HG03565 (cell line): ENCODE measurements at regions not wholly inside any gene's neighbourhood (a gene's known extent, or its start where the extent isn't known, plus 50 kb on each side); places are given as distances from the start of the nearest gene placed in this dataset.

Source experiments
- ATAC-seq: cut with Tn5 transposase; IDR thresholded peaks from one replicate; pipeline ENCODE4 v1.9.1; 2021; ENCODE audit warnings: mild to moderate bottlenecking, moderate library complexity; ENCODE audit not compliant: unreplicated experiment

- no peak for ATAC-seq
These were observed 210.2 kb upstream of the PUM3 start for GRCh38 chr9:3054017-3054586.

GRCh38 chr9:3049636-3050035, 205.7 kb upstream of the PUM3 start:
- no peak for ATAC-seq

- no peak for ATAC-seq
These were observed 204.0 kb upstream of the PUM3 start for GRCh38 chr9:3047912-3048311.

GRCh38 chr9:3045153-3045552, 201.3 kb upstream of the PUM3 start:
- no peak for ATAC-seq

- ATAC-seq = no peak
These were observed 199.5 kb upstream of the PUM3 start for GRCh38 chr9:3043369-3043768.

GRCh38 chr9:3040761-3041160, 196.9 kb upstream of the PUM3 start:
- no peak for ATAC-seq

- no peak for ATAC-seq
These were observed 192.4 kb upstream of the PUM3 start for GRCh38 chr9:3036333-3036700.

- no peak for ATAC-seq
These were observed 191.9 kb upstream of the PUM3 start for GRCh38 chr9:3035579-3036332.

GRCh38 chr9:3032898-3033297, 189.0 kb upstream of the PUM3 start:
- ATAC-seq = peak; percentile 89

- ATAC-seq = no peak
These were observed 184.6 kb upstream of the PUM3 start for GRCh38 chr9:3028535-3028934.

- ATAC-seq = no peak
These were observed 183.3 kb upstream of the PUM3 start for GRCh38 chr9:3027210-3027609.

- no peak for ATAC-seq
These were observed 179.6 kb upstream of the PUM3 start for GRCh38 chr9:3023449-3023848.

GRCh38 chr9:3018691-3019230, 174.9 kb upstream of the PUM3 start:
- ATAC-seq = no peak

GRCh38 chr9:3018071-3018470, 174.2 kb upstream of the PUM3 start:
- no peak for ATAC-seq

- no peak for ATAC-seq
These were observed 170.3 kb upstream of the PUM3 start for GRCh38 chr9:3014178-3014577.

GRCh38 chr9:3012842-3013241, 168.9 kb upstream of the PUM3 start:
- no peak for ATAC-seq

- ATAC-seq = no peak
These were observed 168.3 kb upstream of the PUM3 start for GRCh38 chr9:3012245-3012644.

- no peak for ATAC-seq
These were observed 164.2 kb upstream of the PUM3 start for GRCh38 chr9:3008091-3008490.

- ATAC-seq = no peak
These were observed 163.4 kb upstream of the PUM3 start for GRCh38 chr9:3007326-3007725.

GRCh38 chr9:3006851-3007250, 163.0 kb upstream of the PUM3 start:
- no peak for ATAC-seq

- ATAC-seq = no peak
These were observed 160.7 kb upstream of the PUM3 start for GRCh38 chr9:3004572-3004971.

- ATAC-seq = no peak
These were observed 157.4 kb upstream of the PUM3 start for GRCh38 chr9:3001311-3001710.

- no peak for ATAC-seq
These were observed 148.5 kb upstream of the PUM3 start for GRCh38 chr9:2992427-2992826.
